Neural cell (in vitro differentiated cells): ENCODE measurements at regions not wholly inside any gene's neighbourhood (a gene's known extent, or its start where the extent isn't known, plus 50 kb on each side); places are given as distances from the start of the nearest gene placed in this dataset.

Experiments
- H2AFZ ChIP-seq: fragments of 200-600, 300-800 bp; sonication (generic), shearing (Covaris generic); 2 replicates; pipeline ENCODE4 v1.6.0; 2014; ENCODE audit warnings: low read depth, mild to moderate bottlenecking, antibody characterized with exemption, low read length, moderate library complexity
- H3F3A ChIP-seq: fragments of 200-600 bp; shearing (Covaris generic); 2 replicates; pipeline ENCODE4 v1.6.1; 2016; ENCODE audit warnings: mild to moderate bottlenecking, moderate library complexity, mixed read lengths, antibody characterized with exemption, low read length; ENCODE audit not compliant: insufficient read depth, poor library complexity, severe bottlenecking
- H3K27ac ChIP-seq: fragments of 200-600, 300-800 bp; sonication (generic), shearing (Covaris generic); 2 replicates; pipeline ENCODE4 v1.5.1; 2014; ENCODE audit warnings: mild to moderate bottlenecking, low read length, moderate library complexity
- H3K27me3 ChIP-seq: fragments of 300-800, 200-600 bp; sonication (generic), shearing (Covaris generic); 2 replicates; pipeline ENCODE4 v1.6.0; 2014; ENCODE audit warnings: mild to moderate bottlenecking, low read depth, low read length, moderate library complexity; ENCODE audit not compliant: insufficient read depth
- H3K36me3 ChIP-seq: fragments of 300-800, 200-600 bp; sonication (generic), shearing (Covaris generic); 2 replicates; pipeline ENCODE4 v1.5.1; 2014; ENCODE audit warnings: mild to moderate bottlenecking, antibody characterized with exemption, low read length, moderate library complexity; ENCODE audit not compliant: insufficient read depth
- H3K4me2 ChIP-seq: fragments of 300-800, 200-600 bp; sonication (generic), shearing (Covaris generic); 2 replicates; pipeline ENCODE4 v1.6.0; 2014; ENCODE audit warnings: mild to moderate bottlenecking, low read length
- H3K4me3 ChIP-seq: fragments of 300-800, 200-600 bp; sonication (generic), shearing (Covaris generic); 2 replicates; pipeline ENCODE4 v1.5.1; 2014; ENCODE audit warnings: mild to moderate bottlenecking, low read length, moderate library complexity
- H3K79me2 ChIP-seq: fragments of 200-600 bp; shearing (Covaris generic); replicated peaks from 2 replicates; pipeline ENCODE4 v1.6.0; 2014; ENCODE audit warnings: mild to moderate bottlenecking, low read length, moderate library complexity; ENCODE audit not compliant: insufficient read depth
- H3K9ac ChIP-seq: fragments of 300-800, 200-600 bp; sonication (generic), shearing (Covaris generic); 2 replicates; pipeline ENCODE4 v1.6.1; 2016; ENCODE audit warnings: mild to moderate bottlenecking, low read length, mixed read lengths
- H3K9me2 ChIP-seq: fragments of 200-600 bp; shearing (Covaris generic); 2 replicates; pipeline ENCODE4 v1.6.1; 2016; ENCODE audit warnings: mild to moderate bottlenecking, low read length, mixed read lengths; ENCODE audit not compliant: insufficient read depth
- H3K9me3 ChIP-seq: fragments of 200-600, 300-800 bp; sonication (generic), shearing (Covaris generic); 2 replicates; pipeline ENCODE4 v1.6.1; 2016; ENCODE audit warnings: mild to moderate bottlenecking, mixed run types, low read length, moderate library complexity, mixed read lengths
- H4K20me1 ChIP-seq: fragments of 200-600 bp; shearing (Covaris generic); 2 replicates; pipeline ENCODE4 v1.6.1; 2016; ENCODE audit warnings: mild to moderate bottlenecking, mixed run types; ENCODE audit not compliant: insufficient read depth
- CTCF ChIP-seq: fragments of 450-650 bp; IDR thresholded peaks from 2 replicates; pipeline ENCODE4 v1.5.1; 2014; ENCODE audit warnings: antibody characterized with exemption, mild to moderate bottlenecking, moderate library complexity; ENCODE audit not compliant: poor library complexity, severe bottlenecking
- EP300 ChIP-seq: fragments of 450-650 bp; conservative IDR thresholded peaks from 2 replicates; pipeline ENCODE4 v1.6.1; 2014; ENCODE audit warnings: antibody characterized with exemption, mild to moderate bottlenecking, moderate library complexity; ENCODE audit not compliant: poor library complexity, severe bottlenecking
- EZH2 ChIP-seq: fragments of 200-600, 300-800 bp; shearing (Covaris generic), sonication (generic); IDR thresholded peaks from 2 replicates; pipeline ENCODE4 v1.6.1; 2014; ENCODE audit warnings: antibody characterized with exemption, low read length, borderline replicate concordance, mild to moderate bottlenecking; ENCODE audit not compliant: insufficient read depth, poor library complexity, severe bottlenecking
- MXI1 ChIP-seq: fragments of 450-650 bp; conservative IDR thresholded peaks from 2 replicates; pipeline ENCODE4 v1.6.1; 2014; ENCODE audit warnings: antibody characterized with exemption, mild to moderate bottlenecking; ENCODE audit not compliant: poor library complexity, severe bottlenecking
- POLR2AphosphoS5 ChIP-seq: IDR thresholded peaks from 2 replicates; pipeline ENCODE4 v1.6.1; 2012
- RAD21 ChIP-seq: fragments of 450-650 bp; conservative IDR thresholded peaks from 2 replicates; pipeline ENCODE4 v1.6.1; 2014; ENCODE audit warnings: antibody characterized with exemption, mild to moderate bottlenecking, moderate library complexity
- REST ChIP-seq: IDR thresholded peaks from 2 replicates; pipeline ENCODE4 v1.6.1; 2012; ENCODE audit warnings: borderline replicate concordance
- SMC3 ChIP-seq: fragments of 450-650 bp; conservative IDR thresholded peaks from 2 replicates; pipeline ENCODE4 v1.6.1; 2014; ENCODE audit warnings: antibody characterized with exemption, mild to moderate bottlenecking, moderate library complexity; ENCODE audit not compliant: poor library complexity
- TAF1 ChIP-seq: IDR thresholded peaks from 2 replicates; pipeline ENCODE4 v1.6.1; 2012; ENCODE audit warnings: low read depth

GRCh38 chr7:33760146-33760545 lies 145.2 kb upstream of the BMPER start:
- Histone ChIP-seq H3K9me2 (no peaks in the 10 kb centered on the region), H3K9ac (no peak overlapping the region), H3K36me3 (no peaks in the 10 kb centered on the region), H2AFZ (no peak overlapping the region), H4K20me1 (no peaks in the 10 kb centered on the region), H3K9me3 (no peaks in the 10 kb centered on the region), H3F3A (no peaks in the 10 kb centered on the region), H3K4me2 (no peak overlapping the region), H3K27me3 (no peaks in the 10 kb centered on the region), H3K27ac (no peak overlapping the region), H3K79me2 (no peaks in the 10 kb centered on the region), H3K4me3 (no peak overlapping the region)
- TF ChIP-seq EZH2 (no peak), MXI1 (no peak), RAD21 (no peak), REST (no peak), TAF1 (no peak), SMC3 (no peak)

GRCh38 chr7:33760834-33761233 lies 144.5 kb upstream of the BMPER start:
- no peaks in the 10 kb centered on the region for H3F3A ChIP-seq
- no peak overlapping the region for H3K4me3 ChIP-seq
- no peaks in the 10 kb centered on the region for H3K9me2 ChIP-seq
- H3K27ac ChIP-seq: no peak overlapping the region
- H3K9me3 ChIP-seq: no peaks in the 10 kb centered on the region
- no peaks in the 10 kb centered on the region for H3K79me2 ChIP-seq
- H3K9ac ChIP-seq: no peak overlapping the region
- no peaks in the 10 kb centered on the region for H3K27me3 ChIP-seq
- H2AFZ ChIP-seq: no peak overlapping the region
- no peak for TF ChIP-seq REST
- no peak for TF ChIP-seq EZH2
- TF ChIP-seq CTCF: no peak
- no peak for TF ChIP-seq EP300
- no peak for TF ChIP-seq POLR2AphosphoS5
- no peak for TF ChIP-seq MXI1
- no peak for TF ChIP-seq SMC3
- TF ChIP-seq RAD21: no peak
- TF ChIP-seq TAF1: no peak
- H3K36me3 ChIP-seq: no peaks in the 10 kb centered on the region
- no peaks in the 10 kb centered on the region for H4K20me1 ChIP-seq
- no peak overlapping the region for H3K4me2 ChIP-seq
